ENCODE measurements at regions not wholly inside any gene's neighbourhood (a gene's known extent, or its start where the extent isn't known, plus 50 kb on each side); places are given as distances from the start of the nearest gene placed in this dataset.

DNA sequence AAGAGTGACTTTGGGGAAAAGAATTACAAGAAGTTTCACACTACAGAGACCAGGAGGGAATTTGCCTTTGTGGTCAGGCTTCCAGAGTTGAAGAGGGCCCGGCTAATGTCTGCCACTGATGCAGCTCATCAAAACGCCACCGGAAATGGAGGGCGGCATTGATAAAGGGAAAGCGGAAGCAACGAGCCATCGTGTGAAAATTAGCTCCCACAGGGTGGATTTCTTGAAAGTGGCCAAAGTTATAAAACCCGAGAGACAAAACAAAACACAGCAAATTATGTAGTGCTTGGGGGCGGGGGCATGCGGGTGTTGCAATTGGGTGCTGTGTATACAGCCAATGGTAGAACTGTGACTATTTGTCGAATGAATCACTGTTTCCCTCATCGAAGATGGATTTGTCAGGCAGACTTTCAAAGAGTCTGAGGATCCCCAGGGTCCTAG is 113.0 kb downstream of the ADAMTS15 start:
- TF ChIP-seq, protein P1, sequence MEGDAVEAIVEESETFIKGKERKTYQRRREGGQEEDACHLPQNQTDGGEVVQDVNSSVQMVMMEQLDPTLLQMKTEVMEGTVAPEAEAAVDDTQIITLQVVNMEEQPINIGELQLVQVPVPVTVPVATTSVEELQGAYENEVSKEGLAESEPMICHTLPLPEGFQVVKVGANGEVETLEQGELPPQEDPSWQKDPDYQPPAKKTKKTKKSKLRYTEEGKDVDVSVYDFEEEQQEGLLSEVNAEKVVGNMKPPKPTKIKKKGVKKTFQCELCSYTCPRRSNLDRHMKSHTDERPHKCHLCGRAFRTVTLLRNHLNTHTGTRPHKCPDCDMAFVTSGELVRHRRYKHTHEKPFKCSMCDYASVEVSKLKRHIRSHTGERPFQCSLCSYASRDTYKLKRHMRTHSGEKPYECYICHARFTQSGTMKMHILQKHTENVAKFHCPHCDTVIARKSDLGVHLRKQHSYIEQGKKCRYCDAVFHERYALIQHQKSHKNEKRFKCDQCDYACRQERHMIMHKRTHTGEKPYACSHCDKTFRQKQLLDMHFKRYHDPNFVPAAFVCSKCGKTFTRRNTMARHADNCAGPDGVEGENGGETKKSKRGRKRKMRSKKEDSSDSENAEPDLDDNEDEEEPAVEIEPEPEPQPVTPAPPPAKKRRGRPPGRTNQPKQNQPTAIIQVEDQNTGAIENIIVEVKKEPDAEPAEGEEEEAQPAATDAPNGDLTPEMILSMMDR (IDR thresholded peaks at IDR 0.05), result no peak
- no peak for TF ChIP-seq POLR2A (IDR thresholded peaks at IDR 0.05)

Measured in ovary (tissue), 3 donors.